NOMO-1 treated with DMSO at 0.1 percent for 48 hours (cell line): ENCODE measurements at regions not wholly inside any gene's neighbourhood (a gene's known extent, or its start where the extent isn't known, plus 50 kb on each side); places are given as distances from the start of the nearest gene placed in this dataset.

Source experiments
- DNase-seq: peaks from one replicate; lab custom pipeline; 2025; ENCODE audit not compliant: unreplicated experiment; lab: John Stamatoyannopoulos, UW

- no peak for DNase-seq
These were observed 420.7 kb upstream of the CADM1 start for GRCh38 chr11:115924744-115925567.

DNA sequence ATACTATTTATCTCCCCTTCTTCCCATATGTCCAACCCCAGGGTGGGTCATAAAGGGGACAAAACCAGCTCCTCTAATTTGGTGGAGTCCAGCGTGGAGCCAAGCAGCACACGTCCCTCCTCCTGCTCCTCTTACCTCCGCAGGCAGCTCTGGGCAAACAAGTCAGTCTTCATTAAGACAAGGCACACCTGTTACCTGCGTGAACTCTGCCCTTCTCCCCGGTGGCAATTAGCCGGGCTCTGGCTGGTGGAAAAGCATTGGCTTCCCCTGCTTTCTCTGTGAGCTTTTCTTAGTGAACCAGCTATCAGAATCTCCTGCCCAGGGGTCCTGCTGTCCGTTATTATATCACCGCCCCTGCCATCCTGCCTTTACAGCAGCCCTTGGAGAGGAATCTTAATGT lies 418.7 kb upstream of the CADM1 start:
- no peak for DNase-seq

DNA sequence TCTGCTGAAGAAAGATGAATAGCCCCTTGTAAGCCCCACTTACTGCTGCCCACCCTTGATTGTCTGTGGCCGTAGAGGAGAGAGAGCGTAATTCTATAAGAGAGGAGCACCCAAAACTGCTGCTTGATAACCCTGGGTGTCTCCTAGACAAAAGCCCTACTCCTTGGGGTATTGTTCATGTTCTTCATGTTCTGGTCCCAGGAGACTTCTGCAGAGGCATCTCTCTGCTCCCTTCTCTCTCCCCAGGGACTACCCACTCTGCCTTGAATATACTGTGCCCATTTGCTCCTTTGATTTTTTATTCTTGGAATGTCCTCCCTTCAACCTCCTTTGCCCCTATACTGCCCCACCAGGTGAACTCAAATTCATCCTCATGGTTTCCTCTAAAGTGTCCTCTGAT lies 417.8 kb upstream of the CADM1 start:
- no peak for DNase-seq

DNA sequence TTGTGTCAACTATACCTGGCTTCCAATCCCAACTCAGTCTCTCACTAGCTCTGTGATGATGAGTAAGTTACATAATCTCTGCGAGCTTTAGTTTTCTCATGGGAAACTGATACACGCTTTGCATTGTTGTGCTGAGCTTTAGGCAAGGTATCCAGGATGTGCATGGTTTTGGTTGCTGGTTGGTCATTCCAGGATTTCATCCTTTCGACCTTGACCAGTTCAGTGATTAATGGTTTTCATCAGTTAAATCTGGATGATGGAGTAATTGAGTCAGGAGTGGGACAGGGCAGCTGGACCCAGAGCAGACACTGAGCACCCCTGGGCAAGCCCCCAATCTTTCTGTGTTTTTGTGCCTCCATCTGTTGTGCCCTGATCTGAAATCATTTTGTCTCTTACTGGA lies 417.3 kb upstream of the CADM1 start:
- no peak for DNase-seq

- no peak for DNase-seq
These were observed 416.7 kb upstream of the CADM1 start for GRCh38 chr11:115920841-115921480.

DNA sequence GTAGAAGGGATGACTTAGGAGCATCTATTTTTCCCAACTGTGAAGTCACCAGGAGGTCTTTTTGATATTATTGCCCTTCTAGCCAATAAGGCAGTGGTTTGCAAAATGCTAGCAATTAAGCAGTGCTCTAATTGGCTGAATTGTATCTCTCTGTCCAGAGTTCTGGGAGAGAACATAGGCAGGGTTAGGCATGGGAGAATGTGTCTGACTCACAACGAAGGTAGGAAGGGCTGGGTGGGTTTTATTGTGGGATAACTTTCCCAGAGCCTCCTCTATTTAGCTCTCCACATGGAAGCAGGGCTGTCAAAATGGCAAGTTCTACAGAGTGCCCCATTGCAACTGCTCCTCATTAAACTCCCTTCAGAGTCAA lies 415.9 kb upstream of the CADM1 start:
- no peak for DNase-seq

- DNase-seq, result peak; percentile 64
These were observed 415.3 kb upstream of the CADM1 start for GRCh38 chr11:115919341-115920091.

DNA sequence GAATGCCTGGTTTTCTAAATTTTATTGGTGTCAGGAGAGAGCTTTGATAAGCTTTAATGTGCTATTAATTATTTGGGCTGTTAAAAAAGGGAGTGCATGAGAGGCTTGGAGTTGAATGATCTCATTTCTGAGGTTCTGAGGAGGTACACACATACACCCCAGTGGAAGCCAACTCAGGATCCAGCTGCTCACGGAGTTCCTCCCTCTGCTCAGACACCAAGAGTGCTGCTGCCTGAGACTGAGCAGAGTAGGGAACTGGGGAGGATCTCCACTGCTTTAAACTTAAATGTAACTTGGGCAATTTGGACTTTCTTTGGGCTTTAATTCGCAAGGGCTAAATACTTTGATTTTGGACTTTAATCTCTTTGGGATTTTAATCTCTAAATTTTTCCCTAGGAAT lies 414.4 kb upstream of the CADM1 start:
- DNase-seq, result no peak

GRCh38 chr11:115916608-115917007 lies 412.4 kb upstream of the CADM1 start:
- no peak for DNase-seq

DNA sequence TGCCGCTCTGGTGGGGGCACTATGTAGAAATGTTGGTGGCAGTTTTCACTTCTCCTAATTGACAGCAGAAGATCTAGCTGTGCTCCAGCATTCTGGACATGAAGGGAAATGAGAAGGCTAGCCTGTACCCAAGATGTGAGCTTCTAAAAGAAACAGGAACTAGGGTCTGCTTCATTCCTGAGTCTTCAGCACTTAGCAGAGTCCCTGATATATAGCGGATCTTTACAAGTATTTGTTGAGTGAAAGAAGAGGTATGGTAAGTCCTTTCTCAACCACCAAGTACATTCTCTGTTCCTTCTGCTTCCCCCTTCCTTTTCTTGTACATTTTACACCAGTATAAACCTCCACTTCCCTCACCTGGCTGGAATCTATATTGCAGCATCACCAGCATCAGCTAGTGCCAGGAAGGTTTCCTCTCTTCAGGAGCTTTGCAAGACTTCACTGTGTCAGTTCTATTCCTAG lies 408.3 kb upstream of the CADM1 start:
- peak; percentile 85 for DNase-seq

GRCh38 chr11:115911613-115912346 lies 407.6 kb upstream of the CADM1 start:
- peak; percentile 73 for DNase-seq

DNA sequence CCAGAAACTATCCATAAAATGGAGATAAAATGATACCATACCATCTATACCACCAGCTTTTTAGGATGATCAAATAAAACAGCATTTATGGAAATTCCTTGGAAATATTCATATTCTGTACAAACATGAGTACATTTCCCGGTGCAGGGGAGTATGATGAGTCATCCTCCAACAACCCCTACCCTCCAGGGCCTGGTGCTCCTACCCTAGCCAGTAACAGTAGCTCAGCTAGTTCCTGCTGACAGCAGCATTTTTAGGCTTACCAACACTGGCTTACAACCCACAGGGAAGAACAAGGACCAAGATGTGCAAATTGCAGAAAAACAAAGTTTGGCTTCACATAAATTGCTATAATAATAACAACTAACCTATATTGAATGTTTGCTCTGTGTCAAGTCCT lies 406.2 kb upstream of the CADM1 start:
- no peak for DNase-seq

DNA sequence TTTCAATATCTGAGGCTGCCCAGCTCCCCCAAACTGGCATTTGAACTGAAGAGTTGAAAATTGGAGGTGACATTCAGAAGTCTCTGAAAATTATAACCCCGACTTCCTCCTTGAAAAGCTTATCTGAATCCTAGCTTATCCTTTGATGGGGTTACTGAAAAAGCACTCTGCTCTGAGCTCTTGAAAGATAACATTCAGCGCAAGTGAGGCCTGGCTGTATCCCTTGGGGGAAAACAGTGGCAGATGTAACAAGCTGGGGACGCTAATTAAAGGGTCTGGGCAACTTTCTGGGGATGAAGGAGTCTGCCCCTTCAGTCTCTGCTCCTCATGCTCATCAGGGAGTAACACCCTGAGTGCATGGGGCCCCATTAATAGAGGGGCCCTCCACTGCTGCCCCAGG lies 402.0 kb upstream of the CADM1 start:
- no peak for DNase-seq

DNA sequence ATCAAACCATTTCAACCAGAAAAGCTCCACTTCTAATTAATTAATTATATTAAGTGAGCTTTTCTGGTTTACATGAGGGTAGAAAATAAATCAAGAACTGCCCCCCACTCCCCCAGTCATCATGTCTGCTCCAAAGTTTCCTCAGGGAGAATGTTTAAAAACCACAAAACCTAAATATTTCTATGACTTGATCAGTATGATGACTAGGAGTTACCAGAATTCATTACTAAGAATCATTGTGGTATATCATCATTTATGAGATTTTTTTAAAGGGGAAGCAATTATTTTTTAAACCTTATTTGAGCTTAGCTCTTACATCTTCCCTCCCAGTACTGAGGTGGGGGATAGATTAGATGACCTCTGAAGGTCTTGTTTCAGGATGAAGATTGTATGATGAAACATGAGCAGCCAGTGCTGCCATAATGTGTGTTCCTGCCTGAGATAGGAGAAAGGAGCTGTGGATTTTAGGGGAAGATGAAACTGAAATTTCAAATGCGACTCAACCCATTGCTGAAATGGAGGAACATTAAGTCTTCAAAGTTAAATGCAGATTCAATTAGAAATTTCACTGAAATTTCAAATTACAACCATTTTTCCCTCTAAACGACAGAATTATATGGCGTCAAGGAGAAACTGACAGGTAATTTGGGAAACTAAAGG lies 401.3 kb upstream of the CADM1 start:
- DNase-seq, result no peak

GRCh38 chr11:115903179-115903578 lies 399.0 kb upstream of the CADM1 start:
- DNase-seq, result no peak

DNA sequence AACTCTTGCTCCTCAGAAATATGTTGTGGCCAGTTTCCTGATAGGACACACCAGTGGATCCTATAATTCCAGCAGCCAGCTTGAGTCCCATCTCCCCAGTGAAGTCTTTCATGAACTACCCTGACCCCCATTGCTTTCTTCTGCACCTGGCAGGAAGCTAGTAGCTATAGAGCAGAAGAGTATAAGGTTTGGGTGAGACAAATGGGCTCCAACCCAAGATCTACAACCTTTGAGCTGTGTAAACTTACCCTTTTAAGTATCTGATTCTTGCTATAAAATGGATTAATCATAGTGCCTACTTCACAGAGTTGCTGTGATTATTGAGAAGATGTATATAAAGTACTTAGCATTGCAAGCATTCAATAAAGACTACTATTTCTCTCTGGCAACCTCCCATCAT lies 396.9 kb upstream of the CADM1 start:
- no peak for DNase-seq

DNA sequence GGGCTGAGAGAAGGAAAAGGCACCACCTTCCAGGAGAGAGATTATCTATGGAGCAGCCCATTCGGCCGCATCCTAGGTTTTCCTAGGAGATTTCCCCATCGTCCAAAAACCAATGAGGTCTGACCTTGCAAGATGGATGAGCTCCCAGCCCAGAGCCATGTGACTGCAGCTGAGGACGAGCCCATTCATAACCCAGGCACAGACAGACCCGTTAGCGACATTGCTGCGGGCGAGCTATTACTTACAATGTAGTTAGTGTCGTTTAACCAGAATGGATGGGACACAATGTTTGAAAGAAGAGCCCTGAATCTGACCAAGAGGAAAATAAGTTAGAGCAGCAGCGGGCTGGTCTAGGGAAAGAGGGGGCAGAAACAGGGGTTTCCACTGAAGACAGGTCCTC lies 395.9 kb upstream of the CADM1 start:
- DNase-seq, result no peak

DNA sequence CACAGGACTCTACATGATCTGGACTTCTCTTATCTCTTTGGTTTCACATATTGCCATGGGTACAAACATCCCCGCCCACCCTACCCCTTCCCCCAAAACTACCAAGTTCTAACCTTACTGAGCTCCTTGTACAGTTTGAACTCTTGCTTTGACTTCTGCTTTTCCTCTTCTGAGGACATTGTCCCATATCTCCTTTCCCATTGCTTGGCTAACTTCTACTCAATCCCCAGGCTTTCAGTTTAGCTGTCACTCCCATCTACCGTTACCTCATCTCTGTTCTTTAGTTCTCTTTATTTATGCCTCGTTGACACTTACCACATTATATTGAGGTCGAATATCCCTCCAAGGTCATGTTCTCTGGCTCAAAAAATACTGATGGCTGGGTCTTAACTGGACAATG lies 393.5 kb upstream of the CADM1 start:
- no peak for DNase-seq

- no peak for DNase-seq
These were observed 391.9 kb upstream of the CADM1 start for GRCh38 chr11:115896084-115896483.

- DNase-seq, result no peak
These were observed 391.4 kb upstream of the CADM1 start for GRCh38 chr11:115895594-115895993.

DNA sequence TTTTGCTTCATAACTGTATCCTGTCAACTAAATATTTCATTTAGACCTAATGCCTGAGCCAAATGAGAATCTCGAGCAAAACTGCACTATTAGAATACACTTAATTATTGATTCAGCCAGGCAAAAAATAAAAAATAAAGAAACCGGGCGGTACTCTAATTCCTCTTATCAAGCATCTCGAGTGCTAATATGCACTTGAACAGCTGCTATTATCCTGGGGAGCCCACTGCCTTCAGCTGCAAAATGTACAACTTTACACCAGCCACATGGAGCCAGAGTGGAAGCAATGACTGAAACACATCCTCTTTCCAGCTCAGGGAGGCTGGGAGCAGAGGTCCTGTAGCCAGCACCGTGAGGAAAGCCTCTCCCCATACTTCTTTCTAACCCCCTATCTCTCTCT lies 390.0 kb upstream of the CADM1 start:
- DNase-seq, result no peak
